ENCODE measurements at regions not wholly inside any gene's neighbourhood (a gene's known extent, or its start where the extent isn't known, plus 50 kb on each side); places are given as distances from the start of the nearest gene placed in this dataset.

- no TSS peak for BruUV-seq (replicated peaks)
- CTCF ChIA-PET (ENCODE audit: low intra/inter-chr PET ratio): no interaction called here
- 2% methylated on average over 4 of the region's 4 CpGs for WGBS (ENCODE audit: insufficient coverage, low coverage, missing lambda C conversion rate)
- Histone ChIP-seq H3K27ac (ENCODE audit: extremely low read depth, low read depth, low read length) (no peak overlapping the region), H3K79me2 (ENCODE audit: control insufficient read depth, insufficient read depth, low read length) (no peaks in the 10 kb centered on the region), H2AFZ (ENCODE audit: low read depth, low read length) (no peak overlapping the region), H4K20me1 (replicated peaks; ENCODE audit: control insufficient read depth, insufficient read depth, low read length) (no peaks in the 10 kb centered on the region), H3K27me3 (ENCODE audit: control insufficient read depth in 2 of 2, insufficient read depth in 2 of 2, low read length in 2 of 2) (no peaks in the 10 kb centered on the region), H3K4me3 (no peak overlapping the region), H3K4me2 (ENCODE audit: insufficient read depth, low read length) (no peak overlapping the region), H3K9me1 (ENCODE audit: control insufficient read depth, insufficient read depth, low read length) (no peaks in the 10 kb centered on the region), H3K9me3 (replicated peaks; ENCODE audit: control insufficient read depth, insufficient read depth, low read depth, low read length) (no peaks in the 10 kb centered on the region), H3K9ac (ENCODE audit: insufficient read depth in 1 of 2, low read depth in 2 of 2, low read length in 2 of 2) (no peak overlapping the region), H3K4me1 (replicated peaks in 1 of 2; ENCODE audit: control insufficient read depth in 2 of 2, insufficient read depth in 2 of 2, low read length in 2 of 2) (no peaks in the 10 kb centered on the region), H3K36me3 (ENCODE audit: control insufficient read depth, insufficient read depth, low read length) (no peaks in the 10 kb centered on the region)
- no peak for FAIRE-seq
- in situ Hi-C loops (cut with MboI): no loop called here
- ATAC-seq: no peak
- intact Hi-C loops (cut with micrococcal nuclease): no loop called here
- DNase-seq (ENCODE audit: extremely low read depth in 1 of 4, low spot score in 3 of 4): no peak
- POLR2A ChIA-PET: interaction anchor here (1.0 kb wide), 1 partner anchor 10 kb away, joined by 6 read pairs; no protein-coding TSS in a partner anchor
- TF ChIP-seq NEUROD1 (IDR thresholded peaks at IDR 0.05; ENCODE audit: borderline replicate concordance, low read depth, low read length, partially characterized antibody) (no peak), SIN3B (IDR thresholded peaks at IDR 0.05; ENCODE audit: low read depth) (no peak), SREBF2 (CRISPR knock-in tag; IDR thresholded peaks at IDR 0.05) (no peak), SNIP1 (IDR thresholded peaks at IDR 0.05; ENCODE audit: low read depth) (no peak), KLF10 (CRISPR knock-in tag; IDR thresholded peaks at IDR 0.05) (no peak), PML (IDR thresholded peaks at IDR 0.05; ENCODE audit: low read length) (no peak), MTA1 (IDR thresholded peaks at IDR 0.05; ENCODE audit: borderline replicate concordance) (no peak), RFX5 (IDR thresholded peaks at IDR 0.05; ENCODE audit: low read depth, low read length) (no peak), NFXL1 (CRISPR knock-in tag; IDR thresholded peaks at IDR 0.05) (no peak), KDM2B (CRISPR knock-in tag; IDR thresholded peaks at IDR 0.05) (no peak), U2AF1 (optimal IDR thresholded peaks at IDR 0.05; ENCODE audit: low read depth, low read length) (no peak), BACH1 (tag; IDR thresholded peaks at IDR 0.05) (no peak), SUPT5H (IDR thresholded peaks at IDR 0.05) (no peak), FOXA1 (IDR thresholded peaks at IDR 0.05; ENCODE audit: borderline replicate concordance) (no peak), MYC (IDR thresholded peaks at IDR 0.05; ENCODE audit: low read depth, low read length) (no peak), MYC (CRISPR knock-in tag; IDR thresholded peaks at IDR 0.05; ENCODE audit: borderline replicate concordance, low read depth) (no peak), ARID3B (CRISPR knock-in tag; IDR thresholded peaks at IDR 0.05; ENCODE audit: borderline replicate concordance) (no peak), MNT (conservative IDR thresholded peaks at IDR 0.05) (no peak)
These were observed 292.1 kb downstream of the SLC4A3 start for GRCh38 chr2:219919506-219919905.

Measured in K562 (cell line).